H54 (cell line): ENCODE measurements at regions not wholly inside any gene's neighbourhood (a gene's known extent, or its start where the extent isn't known, plus 50 kb on each side); places are given as distances from the start of the nearest gene placed in this dataset.
A peak's percentile ranks its signal among the peaks of the same experiment; 100 is the strongest.

Experiments
- DNase-seq: peaks from one replicate; pipeline ENCODE4 v3.0.0; 2011; ENCODE audit warnings: low spot score, mixed read lengths; ENCODE audit not compliant: insufficient read length
- FAIRE-seq: peaks from 3 replicates; lab custom pipeline; 2011; peaks lifted over from hg19 to GRCh38; lab: Jason Lieb, UNC
- POLR2A ChIP-seq: IDR thresholded peaks from 2 replicates; pipeline ENCODE4 v1.6.1; 2011; ENCODE audit warnings: low read depth, mild to moderate bottlenecking, low read length

DNA sequence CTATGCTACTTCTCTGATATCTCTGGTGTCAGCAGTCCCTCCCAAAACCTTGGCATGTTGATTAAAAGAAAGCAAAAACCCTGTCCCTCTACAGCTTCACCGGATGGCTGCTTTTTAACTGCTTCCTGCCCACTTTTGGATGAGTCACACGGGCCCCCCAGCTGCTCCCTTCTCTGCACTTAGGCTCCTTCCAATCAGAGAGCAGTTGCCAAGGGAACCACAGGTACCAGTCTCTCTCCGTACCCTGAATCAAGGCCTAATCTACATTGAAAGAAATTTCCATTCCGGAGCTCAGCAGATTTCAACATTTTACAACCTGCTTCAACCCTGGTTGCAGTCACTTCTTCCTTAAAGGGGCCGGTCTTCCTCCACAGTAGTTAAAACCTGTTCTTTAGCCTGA, 70.6 kb upstream of the GJB5 start:
- DNase-seq: no peak
- no peak for FAIRE-seq
- TF ChIP-seq POLR2A: no peak

DNA sequence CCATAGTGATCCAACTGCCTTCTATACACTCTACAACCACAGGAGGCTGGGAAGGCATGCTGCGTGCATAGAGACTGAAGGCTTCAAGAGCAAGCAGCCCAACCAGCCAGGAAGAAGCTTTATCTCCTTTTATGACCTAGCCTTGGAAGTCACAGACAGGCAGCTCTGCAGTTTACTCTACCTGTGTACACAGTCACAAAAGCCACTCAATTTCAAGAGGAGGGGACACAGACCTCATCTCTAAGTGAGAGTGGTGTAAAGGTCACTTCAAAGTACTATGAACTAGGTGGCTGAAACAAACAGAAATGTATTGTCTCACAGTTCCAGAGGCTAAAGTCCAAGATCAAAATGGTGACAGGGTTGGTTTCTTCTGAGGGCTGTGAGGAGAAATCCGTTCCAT, 69.6 kb upstream of the GJB5 start:
- FAIRE-seq (no peak), DNase-seq (no peak)
- TF ChIP-seq POLR2A: no peak

DNA sequence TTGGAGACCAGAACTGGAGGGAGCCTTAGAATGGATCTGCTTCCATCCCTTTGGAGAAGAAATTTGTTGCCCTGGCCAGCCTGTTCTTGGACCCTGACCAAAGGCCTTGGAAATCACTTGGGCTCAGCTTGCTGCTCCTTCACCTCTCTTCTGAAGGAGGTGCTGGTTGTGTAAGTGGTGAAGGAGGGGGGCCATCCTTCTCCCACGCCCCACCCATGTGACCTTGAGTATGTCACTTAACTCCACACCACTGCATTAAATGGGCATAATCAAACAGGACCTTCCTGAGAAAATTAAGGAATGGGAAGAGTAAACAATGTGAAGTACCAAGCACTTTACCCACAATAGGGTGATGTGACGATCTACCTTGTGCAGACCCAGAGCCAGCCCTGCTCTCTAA, 68.3 kb upstream of the GJB5 start:
- no peak for DNase-seq
- no peak for TF ChIP-seq POLR2A
- FAIRE-seq: no peak

DNA sequence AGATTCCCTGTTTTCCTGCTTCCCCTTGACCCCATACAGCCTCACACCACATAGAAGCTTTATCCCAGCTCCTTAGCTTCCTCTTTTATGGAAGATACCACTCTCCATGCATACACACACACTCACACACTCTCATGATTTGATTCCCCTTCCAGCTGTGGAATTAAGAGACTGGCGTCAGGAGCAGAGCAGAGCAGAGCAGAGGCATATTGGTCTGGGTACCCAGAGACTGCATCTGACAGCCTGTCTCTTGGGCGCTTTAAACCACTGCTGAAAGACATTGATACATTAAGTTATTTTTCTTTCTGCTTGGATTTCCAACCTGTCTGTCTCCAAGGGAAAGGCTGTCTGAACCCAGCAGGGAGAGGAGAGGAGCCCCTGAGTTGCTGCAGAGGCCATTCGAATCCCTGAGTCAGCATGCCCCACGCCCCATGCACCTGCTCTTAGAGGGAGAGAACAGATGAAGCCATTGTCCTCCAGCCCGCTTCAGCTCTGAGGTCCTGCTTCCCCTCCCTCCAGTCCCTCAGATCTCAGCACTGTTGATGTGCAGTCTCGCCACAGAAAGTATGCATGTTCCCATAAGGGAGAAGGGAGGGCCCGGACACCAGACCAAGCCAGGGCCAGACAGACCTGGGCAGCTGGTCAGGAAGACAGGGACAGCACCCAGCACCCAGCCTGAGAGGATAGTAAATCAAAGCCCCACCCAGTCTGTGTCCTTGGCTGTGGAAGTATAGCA, 66.7 kb upstream of the GJB5 start:
- no peak for FAIRE-seq
- no peak for TF ChIP-seq POLR2A
- DNase-seq: no peak

DNA sequence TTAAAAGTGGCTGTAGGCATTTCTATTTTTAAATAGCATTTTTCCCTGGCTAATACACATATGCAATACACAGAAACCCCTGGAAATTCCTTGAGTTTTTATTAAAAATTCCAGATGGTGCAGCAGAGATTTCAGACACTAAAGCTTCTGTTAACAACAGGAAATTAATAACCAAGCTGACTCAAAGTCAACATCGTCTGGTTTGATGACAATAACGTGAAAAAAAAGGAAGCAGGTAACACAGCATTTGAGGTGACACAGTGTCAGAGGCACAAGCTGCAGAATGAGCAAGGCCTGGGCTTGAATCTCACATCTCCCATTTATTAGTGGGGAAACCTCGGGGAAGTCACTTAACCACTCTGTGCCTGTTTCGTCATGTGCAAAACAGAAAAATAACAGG, 64.6 kb upstream of the GJB5 start:
- no peak for TF ChIP-seq POLR2A
- FAIRE-seq (no peak), DNase-seq (no peak)

DNA sequence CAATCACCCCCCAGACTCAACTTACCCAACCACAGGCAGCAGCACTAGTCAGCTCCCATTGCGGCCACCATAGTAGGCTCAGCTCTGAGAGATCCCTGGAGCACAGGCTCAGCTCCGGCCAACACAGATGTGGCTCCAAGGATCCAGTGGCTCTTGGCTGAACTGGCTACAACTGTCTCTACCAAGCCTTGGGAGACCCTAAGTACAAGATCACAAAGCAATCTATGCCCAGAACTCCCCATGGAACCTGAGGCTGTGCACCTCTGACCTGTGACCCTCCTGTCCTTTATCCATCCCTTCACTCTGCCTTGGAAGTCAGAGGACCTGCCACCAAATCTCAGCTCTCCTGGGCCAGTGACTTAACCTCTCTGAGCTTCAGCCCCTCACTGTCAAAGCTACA, 61.8 kb upstream of the GJB5 start:
- DNase-seq: no peak
- FAIRE-seq: no peak
- no peak for TF ChIP-seq POLR2A

DNA sequence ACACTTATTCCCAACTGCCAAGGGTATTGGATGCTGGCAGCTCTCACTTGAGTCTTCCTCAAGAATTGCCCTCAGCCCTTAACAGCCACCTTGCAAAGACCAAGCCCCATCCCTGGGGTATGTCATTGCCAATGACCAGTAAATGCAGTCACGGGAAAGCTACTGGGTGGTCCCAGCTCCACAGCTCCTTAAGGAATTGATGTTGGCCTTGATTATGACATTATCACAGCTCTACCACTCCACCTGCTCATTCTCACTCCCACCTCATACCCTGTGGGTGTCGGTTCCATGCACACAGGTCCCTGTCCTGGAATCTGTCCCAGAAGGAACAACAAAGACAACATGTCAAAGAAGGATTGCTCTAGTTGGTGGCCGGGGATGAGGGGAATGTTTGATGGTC, 60.5 kb upstream of the GJB5 start:
- FAIRE-seq (no peak), DNase-seq (no peak)
- no peak for TF ChIP-seq POLR2A

DNA sequence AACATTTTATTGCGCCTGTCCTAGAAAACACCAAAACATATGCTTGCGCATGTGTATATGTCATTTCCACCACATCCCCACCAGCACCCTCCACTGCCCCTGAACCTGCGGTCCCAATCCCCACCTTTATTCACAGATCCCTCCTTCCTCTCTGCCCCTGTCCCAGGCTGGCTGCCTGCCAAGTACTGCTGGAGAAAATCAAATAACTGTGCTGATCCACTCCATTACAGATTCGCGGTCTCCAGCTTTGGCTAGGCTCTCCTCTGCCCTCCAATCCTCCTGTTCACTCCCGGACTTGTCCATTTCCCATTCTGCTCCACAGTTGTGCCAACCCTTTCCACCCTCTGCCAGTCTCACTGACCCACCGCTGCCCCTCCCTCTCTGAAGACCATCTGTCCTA, 59.3 kb upstream of the GJB5 start:
- DNase-seq (no peak), FAIRE-seq (no peak)

DNA sequence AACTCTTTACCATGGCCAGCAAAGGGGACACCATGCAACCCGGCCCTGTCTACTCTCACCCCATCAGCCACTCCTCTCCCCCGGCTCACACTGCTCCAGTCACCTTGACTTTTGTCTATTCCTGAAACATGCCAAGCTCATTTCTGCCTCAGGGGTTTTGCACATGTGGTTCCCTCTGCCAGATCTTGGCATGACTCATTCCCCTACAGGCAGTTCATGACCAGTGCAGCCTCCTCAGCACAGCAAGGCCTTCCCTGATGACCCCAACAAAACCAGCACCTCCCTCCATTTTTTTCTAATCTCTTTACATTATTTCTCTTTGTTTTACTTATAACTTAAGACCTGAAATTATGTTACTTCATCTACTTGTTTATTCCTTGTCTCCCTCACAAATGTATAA, 58.6 kb upstream of the GJB5 start:
- no peak for TF ChIP-seq POLR2A
- FAIRE-seq (no peak), DNase-seq (peak; percentile 42)

More for the DNA sequence above, 59.3 kb upstream of the GJB5 start:
- TF ChIP-seq POLR2A: no peak

DNA sequence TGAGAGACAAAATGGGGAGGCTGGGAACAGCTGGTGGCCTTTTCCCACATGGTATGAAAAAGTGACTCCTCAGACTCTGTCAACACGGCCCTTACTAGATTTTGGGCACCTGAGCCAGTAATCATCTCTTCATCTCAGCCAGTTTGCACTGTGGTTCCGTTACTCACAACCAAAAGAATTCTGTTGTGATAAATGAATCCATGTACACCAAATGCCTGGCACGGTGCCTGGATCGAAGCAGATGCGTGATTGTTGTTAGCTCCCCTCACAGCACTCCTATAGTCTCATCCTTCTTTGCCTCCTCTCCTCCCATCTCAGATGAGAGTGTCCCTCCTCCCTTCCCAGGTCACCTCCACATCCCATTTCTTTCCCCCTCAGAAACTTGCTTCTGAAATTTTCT, 57.9 kb upstream of the GJB5 start:
- DNase-seq: no peak
- FAIRE-seq: no peak
- TF ChIP-seq POLR2A: no peak

DNA sequence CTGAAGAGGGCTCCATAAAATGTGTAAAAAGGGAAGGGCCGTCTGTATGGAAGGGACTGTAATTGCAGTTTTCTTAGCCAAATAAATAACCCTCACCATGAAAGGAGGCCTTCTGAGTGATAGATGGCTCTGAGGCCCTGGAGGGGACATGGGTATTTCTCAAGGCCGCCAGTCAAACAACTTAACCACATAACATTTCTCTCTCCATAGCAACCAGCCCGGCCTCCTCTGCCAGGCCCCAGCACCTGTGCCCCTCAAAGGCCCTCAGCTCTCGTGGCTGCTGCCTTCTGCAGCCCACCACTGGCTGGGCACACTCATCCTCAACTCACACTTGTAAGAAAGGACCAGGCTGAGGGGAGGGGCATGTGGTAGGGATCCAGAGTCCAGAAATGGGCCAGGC, 57.0 kb upstream of the GJB5 start:
- DNase-seq: no peak
- TF ChIP-seq POLR2A: no peak
- FAIRE-seq: no peak

DNA sequence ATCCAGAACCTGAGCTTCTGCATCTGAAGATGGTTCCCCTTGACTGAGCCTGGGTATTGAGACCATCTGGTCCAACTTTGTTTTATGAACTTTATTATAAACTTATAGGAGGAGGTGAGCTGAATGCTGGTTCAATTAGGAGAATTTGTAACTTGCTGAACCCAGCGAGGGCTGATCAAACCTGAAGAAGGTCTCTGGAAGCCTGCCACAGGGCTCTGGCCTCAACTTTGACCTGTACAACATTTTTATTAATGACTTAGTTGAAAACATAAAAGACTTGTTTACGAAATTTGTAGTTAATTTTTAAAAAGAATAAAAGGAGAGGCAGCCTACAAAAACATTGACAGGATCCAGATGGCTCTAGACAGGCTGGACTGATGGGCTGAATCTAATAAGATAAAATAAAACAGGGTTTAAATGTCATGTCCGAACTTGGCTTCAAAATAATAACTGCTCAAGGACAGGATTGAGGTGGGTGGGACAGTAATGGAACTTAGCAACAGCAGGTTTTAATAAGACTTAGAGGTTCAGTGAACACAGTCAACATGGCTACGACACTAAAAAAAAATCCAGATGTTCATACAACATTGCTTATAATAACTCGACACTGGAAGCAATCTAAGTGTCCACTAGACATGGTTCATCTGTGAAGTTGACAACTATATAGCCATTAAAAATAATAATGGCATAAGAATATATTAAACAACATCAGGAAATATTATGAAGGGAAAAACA, 53.4 kb upstream of the GJB5 start:
- no peak for DNase-seq
- TF ChIP-seq POLR2A: no peak
- no peak for FAIRE-seq
